ENCODE measurements at regions not wholly inside any gene's neighbourhood (a gene's known extent, or its start where the extent isn't known, plus 50 kb on each side); places are given as distances from the start of the nearest gene placed in this dataset.
"Not testable (repeated sequence)": the region's sequence is repeated elsewhere in the genome, so short reads cannot be mapped to it uniquely, and the experiment has no call there.

DNA sequence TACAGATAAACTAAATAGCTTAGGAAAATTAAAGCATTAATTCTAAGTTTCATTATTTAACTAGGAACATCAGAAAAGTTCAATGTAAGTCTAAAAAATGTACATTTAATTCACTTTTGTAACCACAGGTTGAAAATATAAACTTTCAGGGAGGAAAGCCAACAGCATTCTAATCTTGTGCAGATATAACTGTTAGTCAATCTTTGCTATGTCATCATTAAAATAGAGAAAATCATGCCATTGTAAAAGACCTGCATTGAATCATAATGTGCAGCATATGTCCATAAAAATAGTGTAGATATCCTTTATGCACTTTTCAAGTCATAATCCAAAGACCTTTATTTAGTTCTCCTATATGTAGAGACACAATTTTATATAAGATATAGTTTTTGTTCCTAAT, 207.3 kb downstream of the ALG10B start:
- Histone ChIP-seq H3K9ac (ENCODE audit: extremely low read depth, low read length, poor library complexity, severe bottlenecking) (no peak overlapping the region), H3K4me3 (ENCODE audit: low read length) (no peak overlapping the region), H3K27me3 (ENCODE audit: control insufficient read depth, insufficient read depth, low read length, poor library complexity, severe bottlenecking) (no peaks in the 10 kb centered on the region), H3K27ac (ENCODE audit: low read depth, low read length) (no peak overlapping the region), H3K9me3 (ENCODE audit: control insufficient read depth, low read length) (no peaks in the 10 kb centered on the region), H3K4me1 (ENCODE audit: control insufficient read depth, insufficient read depth, low read length) (no peaks in the 10 kb centered on the region), H3K36me3 (ENCODE audit: control insufficient read depth, insufficient read depth, low read length) (no peaks in the 10 kb centered on the region)
- no peak overlapping the region for H3K27ac Mint-ChIP-seq
- no peaks in the 10 kb centered on the region for H3K36me3 Mint-ChIP-seq (ENCODE audit: low read depth)
- TF ChIP-seq, protein P1, sequence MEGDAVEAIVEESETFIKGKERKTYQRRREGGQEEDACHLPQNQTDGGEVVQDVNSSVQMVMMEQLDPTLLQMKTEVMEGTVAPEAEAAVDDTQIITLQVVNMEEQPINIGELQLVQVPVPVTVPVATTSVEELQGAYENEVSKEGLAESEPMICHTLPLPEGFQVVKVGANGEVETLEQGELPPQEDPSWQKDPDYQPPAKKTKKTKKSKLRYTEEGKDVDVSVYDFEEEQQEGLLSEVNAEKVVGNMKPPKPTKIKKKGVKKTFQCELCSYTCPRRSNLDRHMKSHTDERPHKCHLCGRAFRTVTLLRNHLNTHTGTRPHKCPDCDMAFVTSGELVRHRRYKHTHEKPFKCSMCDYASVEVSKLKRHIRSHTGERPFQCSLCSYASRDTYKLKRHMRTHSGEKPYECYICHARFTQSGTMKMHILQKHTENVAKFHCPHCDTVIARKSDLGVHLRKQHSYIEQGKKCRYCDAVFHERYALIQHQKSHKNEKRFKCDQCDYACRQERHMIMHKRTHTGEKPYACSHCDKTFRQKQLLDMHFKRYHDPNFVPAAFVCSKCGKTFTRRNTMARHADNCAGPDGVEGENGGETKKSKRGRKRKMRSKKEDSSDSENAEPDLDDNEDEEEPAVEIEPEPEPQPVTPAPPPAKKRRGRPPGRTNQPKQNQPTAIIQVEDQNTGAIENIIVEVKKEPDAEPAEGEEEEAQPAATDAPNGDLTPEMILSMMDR (conservative IDR thresholded peaks at IDR 0.05) = no peak
- no peaks in the 10 kb centered on the region for H3K4me1 Mint-ChIP-seq
- DNase-seq = no peak
- no peaks in the 10 kb centered on the region for H3K9me3 Mint-ChIP-seq
- no peak overlapping the region for H3K4me3 Mint-ChIP-seq
- no peaks in the 10 kb centered on the region for H3K27me3 Mint-ChIP-seq (ENCODE audit: insufficient read depth)

GRCh38 chr12:38527631-38528030, 211.1 kb downstream of the ALG10B start:
- H3K36me3 ChIP-seq (ENCODE audit: control insufficient read depth, insufficient read depth, low read length) = no peaks in the 10 kb centered on the region
- H3K9me3 ChIP-seq (ENCODE audit: control insufficient read depth, low read length) = no peaks in the 10 kb centered on the region
- Mint-ChIP-seq H3K4me3 (no peak overlapping the region), H3K4me1 (no peaks in the 10 kb centered on the region), H3K27ac (no peak overlapping the region), H3K36me3 (ENCODE audit: low read depth) (no peaks in the 10 kb centered on the region), H3K9me3 (no peaks in the 10 kb centered on the region), H3K27me3 (ENCODE audit: insufficient read depth) (no peaks in the 10 kb centered on the region)
- TF ChIP-seq, protein P1 (conservative IDR thresholded peaks at IDR 0.05) = no peak
- peak overlapping the region; percentile 56 for H3K27ac ChIP-seq (ENCODE audit: low read depth, low read length)
- H3K27me3 ChIP-seq (ENCODE audit: control insufficient read depth, insufficient read depth, low read length, poor library complexity, severe bottlenecking) = no peaks in the 10 kb centered on the region
- no peak overlapping the region for H3K9ac ChIP-seq (ENCODE audit: extremely low read depth, low read length, poor library complexity, severe bottlenecking)
- no peaks in the 10 kb centered on the region for H3K4me1 ChIP-seq (ENCODE audit: control insufficient read depth, insufficient read depth, low read length)
- DNase-seq = no peak
- WGBS, 2 experiments (ENCODE audit: insufficient coverage in 1 of 2, insufficient read length in 1 of 2) = 84 to 88% methylated on average over 3 to 4 of the region's 4 CpGs
- H3K4me3 ChIP-seq (ENCODE audit: low read length) = no peak overlapping the region

GRCh38 chr12:38528527-38528926, 212.0 kb downstream of the ALG10B start:
- H3K9me3 Mint-ChIP-seq = no peaks in the 10 kb centered on the region
- H3K4me3 Mint-ChIP-seq = no peak overlapping the region
- 94% methylated on average over 1 of the region's 1 CpG; no CpG with 5 or more reads in 1 of the 2 experiments for WGBS, 2 experiments (ENCODE audit: insufficient coverage in 1 of 2, insufficient read length in 1 of 2)

GRCh38 chr12:38529281-38529680, 212.7 kb downstream of the ALG10B start:
- DNase-seq; H3K4me1 Mint-ChIP-seq; H3K9ac ChIP-seq (ENCODE audit: extremely low read depth, low read length, poor library complexity, severe bottlenecking); H3K9me3 Mint-ChIP-seq; H3K36me3 ChIP-seq (ENCODE audit: control insufficient read depth, insufficient read depth, low read length); H3K27me3 Mint-ChIP-seq (ENCODE audit: insufficient read depth); H3K36me3 Mint-ChIP-seq (ENCODE audit: low read depth); H3K27ac ChIP-seq (ENCODE audit: low read depth, low read length); H3K27me3 ChIP-seq (ENCODE audit: control insufficient read depth, insufficient read depth, low read length, poor library complexity, severe bottlenecking); H3K9me3 ChIP-seq (ENCODE audit: control insufficient read depth, low read length); H3K4me3 Mint-ChIP-seq; H3K27ac Mint-ChIP-seq; H3K4me3 ChIP-seq (ENCODE audit: low read length); H3K4me1 ChIP-seq (ENCODE audit: control insufficient read depth, insufficient read depth, low read length): not testable (repeated sequence)
- WGBS, 2 experiments (ENCODE audit: insufficient coverage in 1 of 2, insufficient read length in 1 of 2) = 95% methylated on average over 3 of the region's 3 CpGs; no CpG with 5 or more reads in 1 of the 2 experiments

More at GRCh38 chr12:38528527-38528926, 212.0 kb downstream of the ALG10B start:
- Histone ChIP-seq H3K9me3 (ENCODE audit: control insufficient read depth, low read length) (no peaks in the 10 kb centered on the region), H3K4me3 (ENCODE audit: low read length) (no peak overlapping the region), H3K4me1 (ENCODE audit: control insufficient read depth, insufficient read depth, low read length) (no peaks in the 10 kb centered on the region), H3K27ac (ENCODE audit: low read depth, low read length) (no peak overlapping the region), H3K9ac (ENCODE audit: extremely low read depth, low read length, poor library complexity, severe bottlenecking) (no peak overlapping the region), H3K36me3 (ENCODE audit: control insufficient read depth, insufficient read depth, low read length) (no peaks in the 10 kb centered on the region), H3K27me3 (ENCODE audit: control insufficient read depth, insufficient read depth, low read length, poor library complexity, severe bottlenecking) (no peaks in the 10 kb centered on the region)
- Mint-ChIP-seq H3K4me1 (no peaks in the 10 kb centered on the region), H3K27ac (no peak overlapping the region), H3K27me3 (ENCODE audit: insufficient read depth) (no peaks in the 10 kb centered on the region), H3K36me3 (ENCODE audit: low read depth) (no peaks in the 10 kb centered on the region)
- TF ChIP-seq, protein P1 (conservative IDR thresholded peaks at IDR 0.05) = no peak
- DNase-seq = no peak

Data from endodermal cell (in vitro differentiated cells).